ENCODE measurements at regions not wholly inside any gene's neighbourhood (a gene's known extent, or its start where the extent isn't known, plus 50 kb on each side); places are given as distances from the start of the nearest gene placed in this dataset.

DNA sequence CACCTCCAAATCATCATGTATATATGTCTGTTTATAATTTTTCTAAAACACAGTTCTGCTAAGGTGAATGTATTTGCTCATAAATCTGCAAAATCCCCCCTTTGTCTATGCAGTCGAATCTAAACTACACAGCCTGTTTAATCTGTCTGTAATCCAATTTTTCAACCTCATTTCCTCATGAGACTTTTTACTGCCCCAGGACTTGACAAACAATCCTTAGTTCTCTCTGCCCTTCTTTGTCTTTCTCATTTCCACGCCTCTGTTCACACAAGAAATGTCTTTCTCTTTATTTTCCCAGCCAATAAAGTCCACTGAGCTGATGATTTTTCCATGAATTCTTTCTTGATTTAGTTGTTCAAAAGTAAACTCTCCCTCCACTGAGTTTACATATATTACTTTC lies 1154.3 kb downstream of the FAM181B start:
- no peaks in the 10 kb centered on the region for H4K20me1 ChIP-seq (ENCODE audit: control insufficient read depth, insufficient read depth)
- ChIA-PET CTCF (no interaction called here), RAD21 (ENCODE audit: unreplicated experiment) (no interaction called here), SMC1A (ENCODE audit: uncharacterized antibody, unreplicated experiment) (no interaction called here), POLR2A (interaction anchor here (0.6 kb wide), 1 partner anchor 9 kb away, joined by 6 read pairs; no protein-coding TSS in a partner anchor)
- H3K9ac ChIP-seq (ENCODE audit: control insufficient read depth, insufficient read depth, low read length), result no peak overlapping the region
- H3K36me3 ChIP-seq (ENCODE audit: control insufficient read depth in 2 of 2, insufficient read depth in 2 of 2, low read length in 1 of 2), result no peaks in the 10 kb centered on the region
- ATAC-seq (no peak), FAIRE-seq (no peak), DNase-seq (ENCODE audit: low read depth, low spot score) (no peak)
- no peak overlapping the region for H3K4me2 ChIP-seq (ENCODE audit: control insufficient read depth, insufficient read depth)
- no peaks in the 10 kb centered on the region for H3K4me1 ChIP-seq (ENCODE audit: control insufficient read depth, insufficient read depth, low read length)
- no TSS peak for BruUV-seq (replicated peaks)
- in situ Hi-C loops (cut with MboI) (no loop called here), intact Hi-C loops (cut with micrococcal nuclease; ENCODE audit: unreplicated experiment) (no loop called here)
- WGBS (ENCODE audit: insufficient coverage, insufficient replicate concordance, low lambda C conversion rate, missing lambda C conversion rate), result 2% methylated on average over 2 of the region's 2 CpGs
- H3K27me3 ChIP-seq (replicated peaks in 1 of 2; ENCODE audit: control insufficient read depth in 2 of 2, insufficient read depth in 2 of 2, low read length in 1 of 2), result no peaks in the 10 kb centered on the region
- H3K27ac ChIP-seq (ENCODE audit: control insufficient read depth, insufficient read depth), result no peak overlapping the region
- no peaks in the 10 kb centered on the region for H3K9me3 ChIP-seq (replicated peaks; ENCODE audit: control insufficient read depth, insufficient read depth, low read length)
- no peak overlapping the region for H3K4me3 ChIP-seq
- TF ChIP-seq IRF5 (IDR thresholded peaks at IDR 0.05; ENCODE audit: borderline replicate concordance) (no peak), EED (IDR thresholded peaks at IDR 0.05; ENCODE audit: low read depth) (no peak), SUPT20H (IDR thresholded peaks at IDR 0.05; ENCODE audit: borderline replicate concordance, control insufficient read depth, low read depth, low read length) (no peak), IRF4 (IDR thresholded peaks at IDR 0.05; ENCODE audit: low read depth, low read length) (no peak)
- TF ChIP-seq, protein P1, sequence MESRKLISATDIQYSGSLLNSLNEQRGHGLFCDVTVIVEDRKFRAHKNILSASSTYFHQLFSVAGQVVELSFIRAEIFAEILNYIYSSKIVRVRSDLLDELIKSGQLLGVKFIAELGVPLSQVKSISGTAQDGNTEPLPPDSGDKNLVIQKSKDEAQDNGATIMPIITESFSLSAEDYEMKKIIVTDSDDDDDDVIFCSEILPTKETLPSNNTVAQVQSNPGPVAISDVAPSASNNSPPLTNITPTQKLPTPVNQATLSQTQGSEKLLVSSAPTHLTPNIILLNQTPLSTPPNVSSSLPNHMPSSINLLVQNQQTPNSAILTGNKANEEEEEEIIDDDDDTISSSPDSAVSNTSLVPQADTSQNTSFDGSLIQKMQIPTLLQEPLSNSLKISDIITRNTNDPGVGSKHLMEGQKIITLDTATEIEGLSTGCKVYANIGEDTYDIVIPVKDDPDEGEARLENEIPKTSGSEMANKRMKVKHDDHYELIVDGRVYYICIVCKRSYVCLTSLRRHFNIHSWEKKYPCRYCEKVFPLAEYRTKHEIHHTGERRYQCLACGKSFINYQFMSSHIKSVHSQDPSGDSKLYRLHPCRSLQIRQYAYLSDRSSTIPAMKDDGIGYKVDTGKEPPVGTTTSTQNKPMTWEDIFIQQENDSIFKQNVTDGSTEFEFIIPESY (IDR thresholded peaks at IDR 0.05), result no peak
- no peaks in the 10 kb centered on the region for H3K79me2 ChIP-seq (ENCODE audit: control insufficient read depth, insufficient read depth, low read length)
- no peak overlapping the region for H2AFZ ChIP-seq (ENCODE audit: control insufficient read depth, low read depth, low read length)

GRCh38 chr11:81578571-81578970 lies 1155.1 kb downstream of the FAM181B start:
- H3K4me3 ChIP-seq, result no peak overlapping the region
- DNase-seq (ENCODE audit: low read depth, low spot score), result no peak
- H3K9ac ChIP-seq (ENCODE audit: control insufficient read depth, insufficient read depth, low read length), result no peak overlapping the region
- ChIA-PET RAD21 (ENCODE audit: unreplicated experiment) (no interaction called here), CTCF (no interaction called here), SMC1A (ENCODE audit: uncharacterized antibody, unreplicated experiment) (no interaction called here), POLR2A (no interaction called here)
- no TSS peak for BruUV-seq (replicated peaks)
- in situ Hi-C loops (cut with MboI) (no loop called here), intact Hi-C loops (cut with micrococcal nuclease; ENCODE audit: unreplicated experiment) (no loop called here)
- H3K36me3 ChIP-seq (ENCODE audit: control insufficient read depth in 2 of 2, insufficient read depth in 2 of 2, low read length in 1 of 2), result no peaks in the 10 kb centered on the region
- 1% methylated on average over 4 of the region's 4 CpGs for WGBS (ENCODE audit: insufficient coverage, insufficient replicate concordance, low lambda C conversion rate, missing lambda C conversion rate)
- H4K20me1 ChIP-seq (ENCODE audit: control insufficient read depth, insufficient read depth), result no peaks in the 10 kb centered on the region
- no peaks in the 10 kb centered on the region for H3K4me1 ChIP-seq (ENCODE audit: control insufficient read depth, insufficient read depth, low read length)
- no peak for ATAC-seq
- H3K79me2 ChIP-seq (ENCODE audit: control insufficient read depth, insufficient read depth, low read length), result no peaks in the 10 kb centered on the region
- no peak overlapping the region for H3K4me2 ChIP-seq (ENCODE audit: control insufficient read depth, insufficient read depth)
- no peak for FAIRE-seq
- no peak overlapping the region for H3K27ac ChIP-seq (ENCODE audit: control insufficient read depth, insufficient read depth)
- H3K27me3 ChIP-seq (replicated peaks in 1 of 2; ENCODE audit: control insufficient read depth in 2 of 2, insufficient read depth in 2 of 2, low read length in 1 of 2), result no peaks in the 10 kb centered on the region
- TF ChIP-seq RELA (IDR thresholded peaks at IDR 0.05; ENCODE audit: borderline replicate concordance, partially characterized antibody) (no peak), RBBP5 (conservative IDR thresholded peaks at IDR 0.05) (no peak), SUPT20H (IDR thresholded peaks at IDR 0.05; ENCODE audit: borderline replicate concordance, control insufficient read depth, low read depth, low read length) (no peak), ATF7 (IDR thresholded peaks at IDR 0.05; ENCODE audit: low read depth) (no peak), EED (IDR thresholded peaks at IDR 0.05; ENCODE audit: low read depth) (no peak)
- TF ChIP-seq, protein P2, sequence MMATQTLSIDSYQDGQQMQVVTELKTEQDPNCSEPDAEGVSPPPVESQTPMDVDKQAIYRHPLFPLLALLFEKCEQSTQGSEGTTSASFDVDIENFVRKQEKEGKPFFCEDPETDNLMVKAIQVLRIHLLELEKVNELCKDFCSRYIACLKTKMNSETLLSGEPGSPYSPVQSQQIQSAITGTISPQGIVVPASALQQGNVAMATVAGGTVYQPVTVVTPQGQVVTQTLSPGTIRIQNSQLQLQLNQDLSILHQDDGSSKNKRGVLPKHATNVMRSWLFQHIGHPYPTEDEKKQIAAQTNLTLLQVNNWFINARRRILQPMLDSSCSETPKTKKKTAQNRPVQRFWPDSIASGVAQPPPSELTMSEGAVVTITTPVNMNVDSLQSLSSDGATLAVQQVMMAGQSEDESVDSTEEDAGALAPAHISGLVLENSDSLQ (IDR thresholded peaks at IDR 0.05), result no peak
- no peak overlapping the region for H2AFZ ChIP-seq (ENCODE audit: control insufficient read depth, low read depth, low read length)
- no peaks in the 10 kb centered on the region for H3K9me3 ChIP-seq (replicated peaks; ENCODE audit: control insufficient read depth, insufficient read depth, low read length)
